K562 (cell line): ENCODE measurements at regions not wholly inside any gene's neighbourhood (a gene's known extent, or its start where the extent isn't known, plus 50 kb on each side); places are given as distances from the start of the nearest gene placed in this dataset.
A peak's percentile ranks its signal among the peaks of the same experiment; 100 is the strongest.
"Not testable (repeated sequence)": the region's sequence is repeated elsewhere in the genome, so short reads cannot be mapped to it uniquely, and the experiment has no call there.

Experiments
- GABPB1 ChIP-seq: sonication (generic); formaldehyde crosslinking; IDR thresholded peaks from 2 replicates; pipeline ENCODE4 v1.8.0; 2022; ENCODE audit warnings: mild to moderate bottlenecking, missing genetic modification reagents
- NFIC ChIP-seq: fragments of 450-650 bp; IDR thresholded peaks from 2 replicates; pipeline ENCODE4 v1.6.1; 2017; ENCODE audit warnings: mild to moderate bottlenecking, inconsistent platforms
- NR2F6 ChIP-seq: fragments of 450-650 bp; formaldehyde crosslinking; IDR thresholded peaks from 2 replicates; pipeline ENCODE4 v1.4.0; 2020; ENCODE audit warnings: mild to moderate bottlenecking
- POLR2A ChIP-seq: fragments of 450-650 bp; conservative IDR thresholded peaks from 2 replicates; pipeline ENCODE4 v1.6.1; 2016
- RBFOX2 ChIP-seq: fragments of 200-400 bp; formaldehyde crosslinking; IDR thresholded peaks from 2 replicates; pipeline ENCODE4 v1.6.1; 2017; ENCODE audit warnings: low read depth, mild to moderate bottlenecking, low read length, moderate library complexity
- STAG1 ChIP-seq: sonication (generic); formaldehyde crosslinking; IDR thresholded peaks from 2 replicates; pipeline ENCODE4 v1.5.0; 2020; ENCODE audit warnings: missing genetic modification reagents, borderline replicate concordance
- STAT5B ChIP-seq: fragments of 250-450 bp; sonication (Bioruptor Pico); IDR thresholded peaks from 2 replicates; pipeline ENCODE4 v1.8.0; 2021; ENCODE audit warnings: mild to moderate bottlenecking, inconsistent platforms
- ZFP36 ChIP-seq: fragments of 150-350 bp; IDR thresholded peaks from 2 replicates; pipeline ENCODE4 v1.6.1; 2018; ENCODE audit warnings: low read length, low read depth; ENCODE audit not compliant: partially characterized antibody
- ZNF133 ChIP-seq: fragments of 250-450 bp; sonication (Bioruptor Pico); IDR thresholded peaks from 2 replicates; pipeline ENCODE4 v1.4.0; 2020; ENCODE audit warnings: mild to moderate bottlenecking
- TF ChIP-seq, protein P1 (sequence below), 3 experiments: IDR thresholded peaks in 2 of 3; conservative IDR thresholded peaks in 1 of 3; 2 replicates each; pipeline ENCODE4 v1.5.1; 2011 to 2012; ENCODE audit warnings: low read length in 3 of 3, mild to moderate bottlenecking in 3 of 3, control low read depth in 2 of 3, improper control_type of control experiment in 1 of 3, inconsistent platforms in 1 of 3, low read depth in 1 of 3, mixed read lengths in 1 of 3, moderate library complexity in 1 of 3; ENCODE audit not compliant: insufficient read depth in 2 of 3
- TF ChIP-seq, protein P2 (sequence below): fragments of 450-650 bp; formaldehyde crosslinking; IDR thresholded peaks from 2 replicates; pipeline ENCODE4 v1.4.0; 2022; ENCODE audit warnings: missing genetic modification characterization
- TF ChIP-seq, protein P3 (sequence below): sonication (generic); formaldehyde crosslinking; IDR thresholded peaks from 2 replicates; pipeline ENCODE4 v1.9.0; 2022; ENCODE audit warnings: mild to moderate bottlenecking, missing genetic modification reagents

DNA sequence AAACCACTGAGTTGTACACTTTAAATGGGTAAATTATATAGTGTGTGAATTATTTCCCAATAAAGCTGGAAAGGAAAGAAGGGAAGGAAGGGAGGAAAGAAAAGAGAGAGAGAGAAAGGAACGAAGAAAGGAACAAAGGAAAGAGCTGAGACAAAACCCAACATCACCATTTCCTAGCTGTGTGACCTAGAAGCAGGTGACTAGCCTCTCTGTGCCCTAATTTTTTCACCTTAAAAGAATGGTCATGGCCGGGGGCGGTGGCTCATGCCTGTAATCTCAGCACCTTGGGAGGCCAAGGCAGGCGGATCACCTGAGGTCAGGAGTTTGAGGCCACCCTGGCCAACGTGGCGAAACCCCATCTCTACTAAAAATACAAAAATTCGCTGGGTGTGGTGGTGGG, 155.8 kb downstream of the C16orf95 start:
- TF ChIP-seq ZNF133 (CRISPR knock-in tag); NR2F6; NFIC; STAG1 (CRISPR knock-in tag); STAT5B (CRISPR knock-in tag); RBFOX2; GABPB1; POLR2A: not testable (repeated sequence)
- TF ChIP-seq, protein P1, sequence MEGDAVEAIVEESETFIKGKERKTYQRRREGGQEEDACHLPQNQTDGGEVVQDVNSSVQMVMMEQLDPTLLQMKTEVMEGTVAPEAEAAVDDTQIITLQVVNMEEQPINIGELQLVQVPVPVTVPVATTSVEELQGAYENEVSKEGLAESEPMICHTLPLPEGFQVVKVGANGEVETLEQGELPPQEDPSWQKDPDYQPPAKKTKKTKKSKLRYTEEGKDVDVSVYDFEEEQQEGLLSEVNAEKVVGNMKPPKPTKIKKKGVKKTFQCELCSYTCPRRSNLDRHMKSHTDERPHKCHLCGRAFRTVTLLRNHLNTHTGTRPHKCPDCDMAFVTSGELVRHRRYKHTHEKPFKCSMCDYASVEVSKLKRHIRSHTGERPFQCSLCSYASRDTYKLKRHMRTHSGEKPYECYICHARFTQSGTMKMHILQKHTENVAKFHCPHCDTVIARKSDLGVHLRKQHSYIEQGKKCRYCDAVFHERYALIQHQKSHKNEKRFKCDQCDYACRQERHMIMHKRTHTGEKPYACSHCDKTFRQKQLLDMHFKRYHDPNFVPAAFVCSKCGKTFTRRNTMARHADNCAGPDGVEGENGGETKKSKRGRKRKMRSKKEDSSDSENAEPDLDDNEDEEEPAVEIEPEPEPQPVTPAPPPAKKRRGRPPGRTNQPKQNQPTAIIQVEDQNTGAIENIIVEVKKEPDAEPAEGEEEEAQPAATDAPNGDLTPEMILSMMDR (IDR thresholded peaks at IDR 0.05 in 2 of 3, conservative IDR thresholded peaks at IDR 0.05 in 1 of 3; ENCODE audit: insufficient read depth in 2 of 3, low read depth in 1 of 3, low read length in 3 of 3), result not testable (repeated sequence)
- TF ChIP-seq, protein P2, sequence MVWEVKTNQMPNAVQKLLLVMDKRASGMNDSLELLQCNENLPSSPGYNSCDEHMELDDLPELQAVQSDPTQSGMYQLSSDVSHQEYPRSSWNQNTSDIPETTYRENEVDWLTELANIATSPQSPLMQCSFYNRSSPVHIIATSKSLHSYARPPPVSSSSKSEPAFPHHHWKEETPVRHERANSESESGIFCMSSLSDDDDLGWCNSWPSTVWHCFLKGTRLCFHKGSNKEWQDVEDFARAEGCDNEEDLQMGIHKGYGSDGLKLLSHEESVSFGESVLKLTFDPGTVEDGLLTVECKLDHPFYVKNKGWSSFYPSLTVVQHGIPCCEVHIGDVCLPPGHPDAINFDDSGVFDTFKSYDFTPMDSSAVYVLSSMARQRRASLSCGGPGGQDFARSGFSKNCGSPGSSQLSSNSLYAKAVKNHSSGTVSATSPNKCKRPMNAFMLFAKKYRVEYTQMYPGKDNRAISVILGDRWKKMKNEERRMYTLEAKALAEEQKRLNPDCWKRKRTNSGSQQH (CRISPR knock-in tag), result not testable (repeated sequence)
- TF ChIP-seq, protein P3, sequence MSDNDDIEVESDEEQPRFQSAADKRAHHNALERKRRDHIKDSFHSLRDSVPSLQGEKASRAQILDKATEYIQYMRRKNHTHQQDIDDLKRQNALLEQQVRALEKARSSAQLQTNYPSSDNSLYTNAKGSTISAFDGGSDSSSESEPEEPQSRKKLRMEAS, result not testable (repeated sequence)
- peak; percentile 48 for TF ChIP-seq ZFP36
